HEK293 (cell line): ENCODE measurements at regions not wholly inside any gene's neighbourhood (a gene's known extent, or its start where the extent isn't known, plus 50 kb on each side); places are given as distances from the start of the nearest gene placed in this dataset.

Source experiments
- CTCF ChIP-seq: fragments of 450-650 bp; formaldehyde crosslinking; IDR thresholded peaks from 2 replicates; pipeline ENCODE4 v1.5.1; 2016; ENCODE audit warnings: missing biosample characterization, missing genetic modification characterization
- HOXD13 ChIP-seq: sonication (generic); formaldehyde crosslinking; IDR thresholded peaks from 2 replicates; pipeline ENCODE4 v1.8.0; 2022; ENCODE audit warnings: missing genetic modification reagents, borderline replicate concordance
- PBX3 ChIP-seq: sonication (generic); formaldehyde crosslinking; IDR thresholded peaks from 2 replicates; pipeline ENCODE4 v1.8.1; 2022; ENCODE audit warnings: mild to moderate bottlenecking, moderate library complexity, missing genetic modification reagents
- REST ChIP-seq: fragments of 450-650 bp; formaldehyde crosslinking; IDR thresholded peaks from 2 replicates; pipeline ENCODE4 v1.5.1; 2016; ENCODE audit warnings: missing biosample characterization, missing genetic modification characterization
- TCF7L2 ChIP-seq: IDR thresholded peaks from 2 replicates; pipeline ENCODE4 v1.6.1; 2011; ENCODE audit warnings: low read depth, mild to moderate bottlenecking, inconsistent platforms, low read length, moderate library complexity, borderline replicate concordance
- YY1 ChIP-seq: fragments of 450-650 bp; formaldehyde crosslinking; IDR thresholded peaks from 2 replicates; pipeline ENCODE4 v1.5.1; 2018; ENCODE audit warnings: missing biosample characterization, missing genetic modification characterization
- ZNF121 ChIP-seq: fragments of 450-650 bp; formaldehyde crosslinking; IDR thresholded peaks from 2 replicates; pipeline ENCODE4 v1.5.1; 2016; ENCODE audit warnings: missing biosample characterization, missing genetic modification characterization
- ZNF138 ChIP-seq: fragments of 450-650 bp; formaldehyde crosslinking; IDR thresholded peaks from 2 replicates; pipeline ENCODE4 v1.5.1; 2016; ENCODE audit warnings: missing biosample characterization, missing genetic modification characterization, borderline replicate concordance
- ZNF140 ChIP-seq: fragments of 450-650 bp; formaldehyde crosslinking; IDR thresholded peaks from 2 replicates; pipeline ENCODE4 v1.5.1; 2016; ENCODE audit warnings: missing biosample characterization, missing genetic modification characterization
- ZNF398 ChIP-seq: fragments of 450-650 bp; formaldehyde crosslinking; IDR thresholded peaks from 2 replicates; pipeline ENCODE4 v1.5.1; 2017; ENCODE audit warnings: missing biosample characterization, missing genetic modification characterization
- TF ChIP-seq, protein P1 (sequence below): fragments of 450-650 bp; formaldehyde crosslinking; IDR thresholded peaks from 2 replicates; pipeline ENCODE4 v1.5.1; 2016; ENCODE audit warnings: missing biosample characterization, missing genetic modification characterization
- TF ChIP-seq, protein P2 (sequence below): fragments of 450-650 bp; formaldehyde crosslinking; IDR thresholded peaks from 2 replicates; pipeline ENCODE4 v1.5.1; 2016; ENCODE audit warnings: missing biosample characterization, missing genetic modification characterization
- TF ChIP-seq, protein P3 (sequence below): fragments of 450-650 bp; formaldehyde crosslinking; IDR thresholded peaks from 2 replicates; pipeline ENCODE4 v1.5.1; 2016; ENCODE audit warnings: missing biosample characterization, missing genetic modification characterization

GRCh38 chr7:34236057-34236456 lies 330.7 kb downstream of the BMPER start:
- TF ChIP-seq ZNF121 (tag by site-specific recombination) (no peak), CTCF (tag by site-specific recombination) (no peak), ZNF398 (tag by site-specific recombination) (no peak), ZNF140 (tag by site-specific recombination) (no peak), TCF7L2 (no peak), PBX3 (CRISPR knock-in tag) (no peak), YY1 (no peak), HOXD13 (CRISPR knock-in tag) (no peak), ZNF138 (no peak), REST (tag by site-specific recombination) (no peak)
- TF ChIP-seq, protein P1, sequence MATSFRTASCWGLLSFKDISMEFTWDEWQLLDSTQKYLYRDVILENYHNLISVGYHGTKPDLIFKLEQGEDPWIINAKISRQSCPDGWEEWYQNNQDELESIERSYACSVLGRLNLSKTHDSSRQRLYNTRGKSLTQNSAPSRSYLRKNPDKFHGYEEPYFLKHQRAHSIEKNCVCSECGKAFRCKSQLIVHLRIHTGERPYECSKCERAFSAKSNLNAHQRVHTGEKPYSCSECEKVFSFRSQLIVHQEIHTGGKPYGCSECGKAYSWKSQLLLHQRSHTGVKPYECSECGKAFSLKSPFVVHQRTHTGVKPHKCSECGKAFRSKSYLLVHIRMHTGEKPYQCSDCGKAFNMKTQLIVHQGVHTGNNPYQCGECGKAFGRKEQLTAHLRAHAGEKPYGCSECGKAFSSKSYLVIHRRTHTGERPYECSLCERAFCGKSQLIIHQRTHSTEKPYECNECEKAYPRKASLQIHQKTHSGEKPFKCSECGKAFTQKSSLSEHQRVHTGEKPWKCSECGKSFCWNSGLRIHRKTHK (tag by site-specific recombination), result no peak
- TF ChIP-seq, protein P2, sequence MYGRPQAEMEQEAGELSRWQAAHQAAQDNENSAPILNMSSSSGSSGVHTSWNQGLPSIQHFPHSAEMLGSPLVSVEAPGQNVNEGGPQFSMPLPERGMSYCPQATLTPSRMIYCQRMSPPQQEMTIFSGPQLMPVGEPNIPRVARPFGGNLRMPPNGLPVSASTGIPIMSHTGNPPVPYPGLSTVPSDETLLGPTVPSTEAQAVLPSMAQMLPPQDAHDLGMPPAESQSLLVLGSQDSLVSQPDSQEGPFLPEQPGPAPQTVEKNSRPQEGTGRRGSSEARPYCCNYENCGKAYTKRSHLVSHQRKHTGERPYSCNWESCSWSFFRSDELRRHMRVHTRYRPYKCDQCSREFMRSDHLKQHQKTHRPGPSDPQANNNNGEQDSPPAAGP (tag by site-specific recombination), result no peak
- TF ChIP-seq, protein P3, sequence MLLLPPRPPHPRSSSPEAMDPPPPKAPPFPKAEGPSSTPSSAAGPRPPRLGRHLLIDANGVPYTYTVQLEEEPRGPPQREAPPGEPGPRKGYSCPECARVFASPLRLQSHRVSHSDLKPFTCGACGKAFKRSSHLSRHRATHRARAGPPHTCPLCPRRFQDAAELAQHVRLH (tag by site-specific recombination), result no peak
